GM19351 (cell line): ENCODE measurements at regions not wholly inside any gene's neighbourhood (a gene's known extent, or its start where the extent isn't known, plus 50 kb on each side); places are given as distances from the start of the nearest gene placed in this dataset.

Experiments used
- ATAC-seq: cut with Tn5 transposase; IDR thresholded peaks from one replicate; pipeline ENCODE4 v1.9.1; 2021; ENCODE audit warnings: mild to moderate bottlenecking, moderate library complexity; ENCODE audit not compliant: unreplicated experiment

DNA sequence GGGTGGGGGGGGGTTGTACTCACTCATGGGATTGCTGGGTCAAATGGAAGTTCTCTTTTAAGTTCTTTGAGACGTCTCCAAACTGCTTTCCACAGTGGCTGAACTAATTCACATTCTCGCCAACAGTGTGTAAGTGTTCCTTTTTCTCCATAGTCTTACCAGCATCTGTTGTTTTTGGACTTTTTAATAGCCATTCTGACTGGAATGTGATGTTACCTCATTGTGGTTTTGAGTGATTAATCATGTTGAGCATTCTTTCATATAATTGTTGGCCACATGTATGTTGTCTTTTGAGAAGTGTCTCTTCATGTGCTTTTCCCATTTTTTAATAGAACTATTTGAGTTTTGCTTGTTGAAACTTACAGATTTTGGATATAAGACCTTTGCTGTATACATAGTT is 94.9 kb upstream of the PLPPR1 start:
- no peak for ATAC-seq

- no peak for ATAC-seq
Observed at GRCh38 chr9:100937382-100937781, 91.1 kb upstream of the PLPPR1 start.

DNA sequence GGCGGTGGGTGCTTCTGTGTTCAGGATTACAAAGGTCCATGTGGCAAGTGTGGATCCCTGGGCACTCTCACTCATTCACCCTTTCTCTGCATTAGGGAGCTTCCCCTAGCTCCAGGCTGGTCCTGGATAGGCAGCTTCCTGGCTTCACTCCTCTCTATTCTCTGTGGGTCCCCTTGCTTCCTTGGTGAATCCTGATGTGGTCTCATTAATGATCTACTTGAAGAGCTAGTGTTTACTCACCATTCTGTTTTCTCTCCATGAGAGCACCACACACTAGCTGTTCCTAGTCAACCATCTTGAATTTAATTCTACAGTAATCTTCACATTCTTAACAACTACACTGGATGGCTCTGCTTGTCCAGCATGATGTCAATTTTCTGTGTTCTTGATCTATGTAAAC is 90.0 kb upstream of the PLPPR1 start:
- ATAC-seq: no peak

- no peak for ATAC-seq
Observed at GRCh38 chr9:100939636-100940035, 88.9 kb upstream of the PLPPR1 start.

DNA sequence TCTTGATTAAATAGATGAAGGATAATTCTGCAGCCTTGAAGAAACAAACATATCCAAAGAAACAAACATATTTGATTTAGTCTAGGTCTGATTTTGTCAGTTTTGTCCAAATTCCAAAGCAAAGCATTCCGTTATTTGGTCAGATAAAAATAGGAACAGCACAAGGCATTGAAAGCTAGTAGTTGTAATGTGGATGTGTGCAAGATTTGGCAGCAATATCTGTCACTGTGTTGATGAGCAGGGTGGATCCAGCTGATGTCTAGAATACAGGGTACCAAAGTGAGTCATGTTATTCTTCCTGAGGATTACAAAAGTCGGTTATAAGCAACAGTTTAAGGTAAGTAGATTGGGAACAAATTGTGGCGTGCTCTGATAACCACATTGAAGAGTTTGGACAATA is 69.3 kb upstream of the PLPPR1 start:
- ATAC-seq: no peak
